K562 (cell line): ENCODE measurements at regions not wholly inside any gene's neighbourhood (a gene's known extent, or its start where the extent isn't known, plus 50 kb on each side); places are given as distances from the start of the nearest gene placed in this dataset.

Experiments used
- ATAC-seq: fragments of 200-7000 bp; cut with Tn5 transposase; 3 replicates; pipeline ENCODE4 v1.9.1; 2020; ENCODE audit warnings: moderate library complexity
- BruUV-seq: library from RNA; stranded (reverse); fragments of 400-500 nt; replicated peaks from 2 replicates; lab custom pipeline; 2021; lab: Mats Ljungman, UMichigan
- CTCF ChIA-PET: fragments of 300-600 bp; formaldehyde crosslinking; extraction: SDS; loops from one replicate; lab custom pipeline; 2021; ENCODE audit warnings: low intra/inter-chr PET ratio; lab: Yijun Ruan, JAX
- POLR2A ChIA-PET: fragments of 300-600, 350-650 bp; sonication (Branson Sonifier 250); formaldehyde crosslinking; extraction: SDS; loops from one replicate; lab custom pipeline; 2021; ENCODE audit warnings: antibody characterized with exemption, inconsistent platforms; lab: Yijun Ruan, JAX
- DNase-seq, 4 experiments: peaks; one replicate each; pipeline versions ENCODE4 v3.0.0 to v3.0.0-alpha.2; 2011 to 2018; ENCODE audit warnings: low spot score in 3 of 4, mixed read lengths in 3 of 4; ENCODE audit errors: extremely low read depth in 1 of 4
- FAIRE-seq: peaks from 2 replicates; lab custom pipeline; 2011; peaks lifted over from hg19 to GRCh38; lab: Jason Lieb, UNC
- H2AFZ ChIP-seq: 2 replicates; pipeline ENCODE4 v1.6.0; 2011; ENCODE audit warnings: low read depth, low read length, control low read depth, inconsistent platforms
- H3K27ac ChIP-seq: fragments of 200-600 bp; 3 replicates; pipeline ENCODE4 v1.8.0; 2011; ENCODE audit warnings: low read depth, mild to moderate bottlenecking, control low read depth, inconsistent platforms, low read length, moderate library complexity, mixed read lengths; ENCODE audit errors: extremely low read depth
- H3K27me3 ChIP-seq, 2 experiments: fragments of 300-600 bp in 1 of 2; 2 replicates in 1 of 2; 3 replicates in 1 of 2; pipeline versions ENCODE4 v1.6.0 to v1.8.0; 2011; ENCODE audit warnings: inconsistent platforms in 2 of 2, low read length in 2 of 2, mild to moderate bottlenecking in 1 of 2, mixed read lengths in 1 of 2, moderate library complexity in 1 of 2; ENCODE audit not compliant: control insufficient read depth in 2 of 2, insufficient read depth in 2 of 2
- H3K36me3 ChIP-seq: fragments of 300-600 bp; 3 replicates; pipeline ENCODE4 v1.8.0; 2011; ENCODE audit warnings: mild to moderate bottlenecking, low read length, inconsistent platforms; ENCODE audit not compliant: control insufficient read depth, insufficient read depth
- H3K4me1 ChIP-seq, 2 experiments: fragments of 200-600 bp in 1 of 2; replicated peaks in 1 of 2; 2 replicates in 1 of 2; 3 replicates in 1 of 2; pipeline versions ENCODE4 v1.5.1 to v1.8.0; 2011; ENCODE audit warnings: inconsistent platforms in 2 of 2, low read length in 2 of 2, mild to moderate bottlenecking in 1 of 2, mixed read lengths in 1 of 2, moderate library complexity in 1 of 2; ENCODE audit not compliant: control insufficient read depth in 2 of 2, insufficient read depth in 2 of 2
- H3K4me2 ChIP-seq: 2 replicates; pipeline ENCODE4 v1.6.1; 2011; ENCODE audit warnings: low read length, control low read depth, inconsistent platforms, mixed read lengths; ENCODE audit not compliant: insufficient read depth
- H3K4me3 ChIP-seq: fragments of 200-600 bp; sonication (generic), shearing (Covaris generic); 2 replicates; pipeline ENCODE4 v1.5.1; 2016; ENCODE audit warnings: control low read depth, inconsistent platforms
- H3K79me2 ChIP-seq: fragments of 200-600 bp; 3 replicates; pipeline ENCODE4 v1.8.0; 2011; ENCODE audit warnings: low read length, inconsistent platforms; ENCODE audit not compliant: control insufficient read depth, insufficient read depth
- H3K9ac ChIP-seq, 2 experiments: 2 replicates each; pipeline versions ENCODE4 v1.6.0 to v1.6.1; 2011; ENCODE audit warnings: low read depth in 2 of 2, low read length in 2 of 2, control low read depth in 1 of 2, inconsistent platforms in 1 of 2, mild to moderate bottlenecking in 1 of 2, mixed read lengths in 1 of 2; ENCODE audit not compliant: insufficient read depth in 1 of 2
- H3K9me1 ChIP-seq: one replicate; pipeline ENCODE4 v1.6.0; 2011; ENCODE audit warnings: inconsistent platforms, mild to moderate bottlenecking, low read length, moderate library complexity; ENCODE audit not compliant: control insufficient read depth, insufficient read depth
- H3K9me3 ChIP-seq: replicated peaks from 2 replicates; pipeline ENCODE4 v1.5.1; 2011; ENCODE audit warnings: low read depth, low read length, inconsistent platforms; ENCODE audit not compliant: control insufficient read depth, insufficient read depth
- H4K20me1 ChIP-seq: replicated peaks from 2 replicates; pipeline ENCODE4 v1.6.1; 2011; ENCODE audit warnings: low read length, inconsistent platforms, mixed read lengths; ENCODE audit not compliant: control insufficient read depth, insufficient read depth
- FOXA3 ChIP-seq, 2 experiments: fragments of 450-650 bp in 1 of 2; sonication (generic) in 1 of 2; formaldehyde crosslinking; IDR thresholded peaks in 1 of 2; conservative IDR thresholded peaks in 1 of 2; 2 replicates each; pipeline versions ENCODE4 v1.4.0 to v1.8.0; 2020 to 2022; ENCODE audit warnings: mild to moderate bottlenecking in 2 of 2, missing genetic modification reagents in 1 of 2
- IFI16 ChIP-seq: fragments of 250-450 bp; sonication (Bioruptor Pico); IDR thresholded peaks from 2 replicates; pipeline ENCODE4 v2.1.2; 2022; ENCODE audit warnings: mild to moderate bottlenecking, inconsistent platforms
- MAFF ChIP-seq: IDR thresholded peaks from 2 replicates; pipeline ENCODE4 v1.6.1; 2012; ENCODE audit warnings: low read length, improper control_type of control experiment
- MXD1 ChIP-seq: fragments of 250-450 bp; sonication (Bioruptor Pico); IDR thresholded peaks from 2 replicates; pipeline ENCODE4 v1.8.0; 2021; ENCODE audit warnings: borderline replicate concordance, mild to moderate bottlenecking, moderate library complexity; ENCODE audit not compliant: poor library complexity, severe bottlenecking
- STAG1 ChIP-seq: sonication (generic); formaldehyde crosslinking; IDR thresholded peaks from 2 replicates; pipeline ENCODE4 v1.5.0; 2020; ENCODE audit warnings: missing genetic modification reagents, borderline replicate concordance
- WGBS: fragments of 100-300 bp; shearing (Covaris generic); methylation state at CpG from one replicate; pipeline ENCODE4 v1.1.6; 2016; ENCODE audit warnings: low coverage, mixed read lengths; ENCODE audit not compliant: insufficient coverage; ENCODE audit errors: missing lambda C conversion rate; 5-methylcytosine and 5-hydroxymethylcytosine counted together
- in situ Hi-C: fragments of 300-500 bp; cut with MboI; formaldehyde crosslinking; loops from 4 replicates; pipeline ENCODE4 v1.15.0; 2018; ENCODE audit warnings: inconsistent platforms, mixed read lengths
- intact Hi-C: fragments of 100-400 bp; cut with micrococcal nuclease; formaldehyde crosslinking; loops from 2 replicates; pipeline ENCODE4 v1.14.2; 2022
- TF ChIP-seq, protein P1 (sequence below): fragments of 250-450 bp; sonication (Bioruptor Pico); IDR thresholded peaks from 2 replicates; pipeline ENCODE4 v1.5.0; 2020; ENCODE audit warnings: mild to moderate bottlenecking, borderline replicate concordance

DNA sequence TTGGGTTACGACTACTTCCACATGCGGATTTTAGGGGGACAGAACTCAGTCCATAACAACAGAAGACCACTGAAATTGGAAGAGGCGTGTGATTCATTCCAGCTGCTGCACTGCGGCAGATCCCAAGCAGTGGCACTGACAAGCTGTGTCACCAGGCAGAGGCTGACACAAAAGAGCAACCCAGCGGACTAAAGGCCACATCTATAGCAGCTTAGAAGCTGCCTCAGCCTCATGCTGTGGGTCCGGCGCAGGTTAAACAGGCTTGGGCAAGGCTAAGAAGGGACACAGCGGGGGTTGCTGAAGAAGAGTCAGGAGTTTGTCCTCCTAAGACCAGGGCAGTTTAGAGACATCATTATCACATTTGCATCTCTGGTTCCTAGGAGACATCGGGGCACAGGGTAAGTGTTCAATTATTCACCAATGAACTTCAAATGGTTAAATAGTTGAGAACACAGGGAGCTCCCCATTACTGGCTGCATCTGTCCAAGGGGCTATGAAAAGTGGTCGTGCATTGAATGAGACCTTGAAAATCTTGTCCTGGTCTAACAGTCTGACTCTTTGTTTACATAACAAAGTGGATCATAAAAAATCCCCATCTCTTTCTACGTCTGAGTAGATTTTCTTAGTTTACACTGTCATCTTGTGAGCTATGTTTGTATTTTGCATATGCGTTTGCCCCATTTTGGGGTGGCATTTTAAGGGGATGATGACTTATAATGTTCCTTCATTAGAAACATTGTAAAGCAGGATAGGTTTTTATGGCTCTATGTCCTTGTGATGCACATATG, 162.3 kb upstream of the TRIB2 start:
- no peaks in the 10 kb centered on the region for H3K9me3 ChIP-seq
- H3K9me1 ChIP-seq = no peaks in the 10 kb centered on the region
- DNase-seq (no peak), ATAC-seq (no peak), FAIRE-seq (no peak)
- H3K4me3 ChIP-seq = no peak overlapping the region
- POLR2A ChIA-PET = interaction anchor here (0.8 to 1.6 kb wide), 2 partner anchors 13 to 110 kb away, joined by 3 read pairs; no protein-coding TSS in a partner anchor
- H3K9ac ChIP-seq = no peak overlapping the region
- no peak overlapping the region for H3K27ac ChIP-seq
- WGBS = 79% methylated on average over 12 of the region's 12 CpGs
- TF ChIP-seq MXD1 (CRISPR knock-in tag) = no peak
- no peak for TF ChIP-seq STAG1 (CRISPR knock-in tag)
- TF ChIP-seq IFI16 (CRISPR knock-in tag) = no peak
- TF ChIP-seq, protein P1, sequence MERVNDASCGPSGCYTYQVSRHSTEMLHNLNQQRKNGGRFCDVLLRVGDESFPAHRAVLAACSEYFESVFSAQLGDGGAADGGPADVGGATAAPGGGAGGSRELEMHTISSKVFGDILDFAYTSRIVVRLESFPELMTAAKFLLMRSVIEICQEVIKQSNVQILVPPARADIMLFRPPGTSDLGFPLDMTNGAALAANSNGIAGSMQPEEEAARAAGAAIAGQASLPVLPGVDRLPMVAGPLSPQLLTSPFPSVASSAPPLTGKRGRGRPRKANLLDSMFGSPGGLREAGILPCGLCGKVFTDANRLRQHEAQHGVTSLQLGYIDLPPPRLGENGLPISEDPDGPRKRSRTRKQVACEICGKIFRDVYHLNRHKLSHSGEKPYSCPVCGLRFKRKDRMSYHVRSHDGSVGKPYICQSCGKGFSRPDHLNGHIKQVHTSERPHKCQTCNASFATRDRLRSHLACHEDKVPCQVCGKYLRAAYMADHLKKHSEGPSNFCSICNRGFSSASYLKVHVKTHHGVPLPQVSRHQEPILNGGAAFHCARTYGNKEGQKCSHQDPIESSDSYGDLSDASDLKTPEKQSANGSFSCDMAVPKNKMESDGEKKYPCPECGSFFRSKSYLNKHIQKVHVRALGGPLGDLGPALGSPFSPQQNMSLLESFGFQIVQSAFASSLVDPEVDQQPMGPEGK (CRISPR knock-in tag) = no peak
- TF ChIP-seq FOXA3 (CRISPR knock-in tag; conservative IDR thresholded peaks at IDR 0.05 in 1 of 2, IDR thresholded peaks at IDR 0.05 in 1 of 2) = 0 out of 4 replicates have a peak, but pooled peaks have one; percentile 41 to 56
- TF ChIP-seq MAFF = no peak
- intact Hi-C loops = loop anchor here (5.0 kb wide), 1 partner anchor 163 kb away; the partner anchor contains the start of gene TRIB2
- H3K27me3 ChIP-seq = no peaks in the 10 kb centered on the region
- no peaks in the 10 kb centered on the region for H4K20me1 ChIP-seq
- no peak overlapping the region for H2AFZ ChIP-seq
- in situ Hi-C loops = no loop called here
- no peaks in the 10 kb centered on the region for H3K36me3 ChIP-seq
- CTCF ChIA-PET = no interaction called here
- no peak overlapping the region for H3K4me2 ChIP-seq
- peaks cover 0 to 21% of the 10 kb centered on the region in 2 experiments; a peak in 4 of 5 replicates for H3K4me1 ChIP-seq
- no TSS peak for BruUV-seq
- H3K79me2 ChIP-seq = no peaks in the 10 kb centered on the region
